Left lung (tissue), 4 donors: ENCODE measurements at regions not wholly inside any gene's neighbourhood (a gene's known extent, or its start where the extent isn't known, plus 50 kb on each side); places are given as distances from the start of the nearest gene placed in this dataset.

Experiments used
- ATAC-seq: fragments of 200-7000 bp; cut with Tn5 transposase; one replicate; pipeline ENCODE4 v1.9.1; 2020; ENCODE audit warnings: moderate library complexity
- DNase-seq, 4 donors: peaks; one replicate each; pipeline ENCODE4 v3.0.0-alpha.2; 2013 to 2020
- H3K27ac ChIP-seq, 2 donors: fragments of 200-600 bp; sonication (generic) in 1 of 2; one replicate each; pipeline versions ENCODE4 v1.5.0 to v1.8.0; 2020 to 2021
- H3K27me3 ChIP-seq, 2 donors: fragments of 200-600 bp; sonication (generic) in 1 of 2; one replicate each; pipeline versions ENCODE4 v1.5.0 to v1.8.0; 2020 to 2021
- H3K36me3 ChIP-seq, 2 donors: fragments of 200-600 bp; sonication (generic) in 1 of 2; one replicate each; pipeline versions ENCODE4 v1.5.0 to v1.8.0; 2020 to 2021
- H3K4me1 ChIP-seq, 2 donors: fragments of 200-600 bp; one replicate each; pipeline ENCODE4 v1.8.0; 2021
- H3K4me3 ChIP-seq, 2 donors: fragments of 200-600 bp; sonication (generic) in 1 of 2; one replicate each; pipeline versions ENCODE4 v1.5.0 to v1.8.0; 2020 to 2021; ENCODE audit warnings: mild to moderate bottlenecking in 1 of 2
- H3K9me3 ChIP-seq, 2 donors: fragments of 200-600 bp; sonication (generic) in 1 of 2; one replicate each; pipeline versions ENCODE4 v1.5.0 to v1.8.0; 2020 to 2021
- intact Hi-C, 2 donors: fragments of 100-400 bp; cut with DNase I; formaldehyde crosslinking; loops; one replicate each; pipeline versions ENCODE4 v1.11.2 to v1.14.2; 2022
- TF ChIP-seq, protein P1 (sequence below), 2 donors: fragments of 200-600 bp; sonication (generic) in 1 of 2; IDR thresholded peaks; one replicate each; pipeline versions ENCODE4 v1.5.0 to v1.8.0; 2021; ENCODE audit warnings: antibody characterized with exemption in 2 of 2
- donor health status: DM: no; HTN: yes; CAD: no.
- donor health status: DM: no; HTN: no; CAD: no.

DNA sequence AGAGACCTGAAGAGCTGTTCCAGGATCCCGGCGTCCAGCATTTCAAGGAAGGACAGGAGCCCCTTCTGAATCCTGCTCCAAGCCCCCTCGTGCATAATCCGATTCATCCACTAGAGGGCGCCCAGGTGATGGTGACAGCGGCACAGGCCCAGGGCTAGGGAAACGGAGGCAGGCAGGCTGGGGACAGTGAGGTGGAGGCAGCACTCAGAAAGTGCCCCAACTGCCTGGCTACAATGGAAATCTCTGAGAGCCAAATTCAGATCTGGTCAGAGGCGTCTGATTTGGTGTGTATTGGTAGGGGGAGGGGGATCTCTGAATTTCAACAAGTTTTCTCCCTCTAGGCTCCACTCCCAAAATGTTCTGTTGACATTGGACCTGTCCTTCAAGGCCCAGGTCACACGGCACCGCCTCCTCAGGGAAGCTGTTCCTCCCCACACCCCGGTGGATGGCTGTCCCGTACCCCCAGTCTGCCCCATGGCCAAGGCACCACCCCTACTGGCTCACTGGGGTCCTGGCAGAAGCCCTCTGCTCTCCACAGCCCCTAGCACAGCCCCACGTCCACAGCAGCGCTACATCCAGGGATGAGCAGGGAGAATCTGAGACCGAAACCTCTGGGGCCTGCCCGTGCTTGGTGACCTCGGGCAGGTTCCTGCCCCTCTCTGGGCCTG is 142.9 kb downstream of the CRYBB2 start:
- Histone ChIP-seq H3K36me3 (peaks cover 0 to 38% of the 10 kb centered on the region in 2 donors), H3K27ac (no peak overlapping the region), H3K4me1 (peaks cover 0 to 31% of the 10 kb centered on the region in 2 donors), H3K9me3 (no peaks in the 10 kb centered on the region), H3K4me3 (no peak overlapping the region), H3K27me3 (no peaks in the 10 kb centered on the region)
- TF ChIP-seq, protein P1, sequence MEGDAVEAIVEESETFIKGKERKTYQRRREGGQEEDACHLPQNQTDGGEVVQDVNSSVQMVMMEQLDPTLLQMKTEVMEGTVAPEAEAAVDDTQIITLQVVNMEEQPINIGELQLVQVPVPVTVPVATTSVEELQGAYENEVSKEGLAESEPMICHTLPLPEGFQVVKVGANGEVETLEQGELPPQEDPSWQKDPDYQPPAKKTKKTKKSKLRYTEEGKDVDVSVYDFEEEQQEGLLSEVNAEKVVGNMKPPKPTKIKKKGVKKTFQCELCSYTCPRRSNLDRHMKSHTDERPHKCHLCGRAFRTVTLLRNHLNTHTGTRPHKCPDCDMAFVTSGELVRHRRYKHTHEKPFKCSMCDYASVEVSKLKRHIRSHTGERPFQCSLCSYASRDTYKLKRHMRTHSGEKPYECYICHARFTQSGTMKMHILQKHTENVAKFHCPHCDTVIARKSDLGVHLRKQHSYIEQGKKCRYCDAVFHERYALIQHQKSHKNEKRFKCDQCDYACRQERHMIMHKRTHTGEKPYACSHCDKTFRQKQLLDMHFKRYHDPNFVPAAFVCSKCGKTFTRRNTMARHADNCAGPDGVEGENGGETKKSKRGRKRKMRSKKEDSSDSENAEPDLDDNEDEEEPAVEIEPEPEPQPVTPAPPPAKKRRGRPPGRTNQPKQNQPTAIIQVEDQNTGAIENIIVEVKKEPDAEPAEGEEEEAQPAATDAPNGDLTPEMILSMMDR (IDR thresholded peaks at IDR 0.05), result peak; percentile 84 to 94
- DNase-seq (peak; percentile 34 to 90 (median 58)), ATAC-seq (peak; percentile 83)
- intact Hi-C loops, result no loop called here

DNA sequence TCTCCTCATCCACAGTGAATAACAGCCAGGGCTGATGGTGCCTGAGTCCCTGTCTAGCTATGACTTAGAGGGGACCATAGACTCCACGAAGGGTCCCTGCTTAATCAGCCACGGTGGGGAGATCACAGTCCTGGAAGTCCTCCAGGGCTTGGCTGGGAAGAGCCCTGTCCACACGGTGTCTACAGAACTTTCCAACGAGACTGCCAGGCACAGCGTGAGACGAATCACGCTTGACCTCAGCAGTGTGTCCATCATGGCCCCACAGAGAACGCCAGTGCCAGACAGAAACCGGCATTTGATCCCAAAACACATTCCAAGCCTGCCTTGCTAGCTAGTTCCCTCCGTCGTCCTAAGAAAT is 143.4 kb downstream of the CRYBB2 start:
- Histone ChIP-seq H3K9me3 (no peaks in the 10 kb centered on the region), H3K36me3 (peaks cover 0 to 33% of the 10 kb centered on the region in 2 donors), H3K4me1 (peaks cover 0 to 31% of the 10 kb centered on the region in 2 donors), H3K27me3 (no peaks in the 10 kb centered on the region), H3K4me3 (no peak overlapping the region), H3K27ac (no peak overlapping the region)
- ATAC-seq (peak; percentile 6), DNase-seq (peak in 1 of 4 donors; percentile 24)
- intact Hi-C loops, result no loop called here
- TF ChIP-seq, protein P1 (IDR thresholded peaks at IDR 0.05), result no peak

DNA sequence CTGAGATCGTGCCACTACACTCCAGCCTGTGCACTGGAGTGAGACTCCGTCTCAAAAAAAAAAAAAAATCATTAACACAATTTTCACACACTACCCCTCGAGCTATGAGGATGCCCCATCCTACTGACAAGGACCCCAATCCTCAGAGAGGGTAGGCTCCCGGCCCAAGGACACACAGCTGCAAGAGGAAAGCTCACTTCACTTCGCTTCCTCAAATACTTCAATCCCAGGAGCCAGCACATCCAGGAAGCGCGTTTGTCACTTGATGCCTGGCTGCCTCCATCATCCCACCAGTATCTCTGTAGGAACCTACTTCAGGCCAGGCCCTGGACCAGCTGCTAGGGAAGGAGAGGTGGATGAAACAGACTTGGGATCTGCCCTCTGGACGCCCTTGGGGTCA is 144.0 kb downstream of the CRYBB2 start:
- H3K36me3 ChIP-seq, result peaks cover 0 to 27% of the 10 kb centered on the region in 2 donors
- no peaks in the 10 kb centered on the region for H3K9me3 ChIP-seq
- intact Hi-C loops, result no loop called here
- no peak overlapping the region for H3K4me3 ChIP-seq
- TF ChIP-seq, protein P1 (IDR thresholded peaks at IDR 0.05), result no peak
- no peaks in the 10 kb centered on the region for H3K27me3 ChIP-seq
- DNase-seq (no peak), ATAC-seq (no peak)
- no peak overlapping the region for H3K27ac ChIP-seq
- H3K4me1 ChIP-seq, result peaks cover 0 to 31% of the 10 kb centered on the region in 2 donors

DNA sequence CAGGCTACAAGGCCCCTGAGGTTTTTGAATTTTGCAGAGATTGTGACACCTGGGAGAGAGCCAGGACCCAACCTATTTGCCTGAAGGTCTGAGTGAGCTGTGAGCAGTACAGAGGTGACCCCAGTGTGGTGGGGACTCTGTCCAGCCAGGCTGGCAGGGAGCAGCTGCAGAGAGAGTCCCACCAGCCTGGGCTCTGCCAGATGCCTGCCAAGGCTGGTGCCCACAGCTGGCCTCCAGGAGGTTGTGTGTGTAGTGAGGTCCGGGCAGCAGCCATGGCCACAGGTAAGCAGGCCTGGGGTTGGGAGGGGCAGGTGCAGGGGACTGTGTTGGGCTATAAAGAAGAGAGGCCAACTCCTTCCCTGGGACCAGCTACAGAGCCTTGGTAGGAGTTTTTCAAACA is 144.8 kb downstream of the CRYBB2 start:
- Histone ChIP-seq H3K27me3 (no peaks in the 10 kb centered on the region), H3K4me1 (peaks cover 0 to 31% of the 10 kb centered on the region in 2 donors), H3K27ac (peak overlapping the region in 1 of 2 donors; percentile 10), H3K4me3 (no peak overlapping the region), H3K9me3 (no peaks in the 10 kb centered on the region), H3K36me3 (peaks cover 0 to 19% of the 10 kb centered on the region in 2 donors)
- TF ChIP-seq, protein P1 (IDR thresholded peaks at IDR 0.05), result no peak
- peak in 2 of 4 donors; percentile 25 to 71 for DNase-seq
- intact Hi-C loops, result no loop called here
- no peak for ATAC-seq

DNA sequence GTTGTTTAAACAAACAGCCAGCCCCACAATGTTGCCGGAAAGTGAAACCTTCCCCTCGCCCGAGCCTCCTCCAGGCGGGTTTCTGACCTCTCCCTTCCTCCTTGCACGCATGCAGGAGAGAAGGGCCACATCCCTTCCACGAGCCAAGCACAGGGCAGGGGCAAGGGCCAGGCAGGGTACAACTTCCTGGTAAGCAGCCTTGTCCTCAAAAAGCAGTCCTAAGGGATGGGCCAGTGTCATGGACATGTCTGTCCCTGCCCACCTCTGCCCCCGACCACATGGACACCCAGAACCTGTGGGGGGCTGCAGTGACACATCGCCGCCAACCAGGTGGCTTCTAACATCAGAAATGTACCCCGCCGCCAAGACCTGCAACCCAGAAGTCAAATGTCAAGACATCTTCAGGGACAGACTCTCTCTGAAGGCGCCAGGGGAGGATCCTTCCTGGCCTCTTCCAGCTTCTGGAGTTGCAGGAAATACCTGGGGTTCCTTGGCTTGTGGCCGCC is 145.3 kb downstream of the CRYBB2 start:
- DNase-seq, result peak in 1 of 4 donors; percentile 67
- intact Hi-C loops, result no loop called here
- H3K9me3 ChIP-seq, result no peaks in the 10 kb centered on the region
- H3K4me1 ChIP-seq, result peaks cover 0 to 31% of the 10 kb centered on the region in 2 donors
- TF ChIP-seq, protein P1 (IDR thresholded peaks at IDR 0.05), result no peak
- no peak overlapping the region for H3K4me3 ChIP-seq
- ATAC-seq, result no peak
- H3K27me3 ChIP-seq, result no peaks in the 10 kb centered on the region
- peak overlapping the region in 1 of 2 donors; percentile 10 for H3K27ac ChIP-seq
- H3K36me3 ChIP-seq, result peaks cover 0 to 16% of the 10 kb centered on the region in 2 donors
